PC-3 (cell line): ENCODE measurements at regions not wholly inside any gene's neighbourhood (a gene's known extent, or its start where the extent isn't known, plus 50 kb on each side); places are given as distances from the start of the nearest gene placed in this dataset.

Source experiments
- ATAC-seq: fragments of 200-7000 bp; cut with Tn5 transposase; 2 replicates; pipeline ENCODE4 v1.9.1; 2020; ENCODE audit warnings: mild to moderate bottlenecking, moderate library complexity
- BruUV-seq: library from RNA; stranded (reverse); fragments of 400-500 nt; replicated peaks from 2 replicates; lab custom pipeline; 2021; lab: Mats Ljungman, UMichigan
- CTCF ChIA-PET: fragments of 300-600 bp; sonication (Branson Sonifier 250); formaldehyde crosslinking; loops from one replicate; lab custom pipeline; 2022; ENCODE audit warnings: antibody characterized with exemption; lab: Charles Lee
- POLR2A ChIA-PET: fragments of 300-600 bp; sonication (Branson Sonifier 250); formaldehyde crosslinking; loops from one replicate; lab custom pipeline; 2022; ENCODE audit warnings: antibody characterized with exemption; ENCODE audit not compliant: unreplicated experiment; lab: Charles Lee
- DNase-seq: peaks from one replicate; pipeline ENCODE4 v3.0.0-alpha.2; 2015
- H2AFZ ChIP-seq: fragments of 300-600 bp; sonication (generic); 2 replicates; pipeline ENCODE4 v1.6.0; 2016; ENCODE audit warnings: antibody characterized with exemption, low read length
- H3F3A ChIP-seq: fragments of 300-600 bp; sonication (generic); one replicate; pipeline ENCODE4 v1.6.0; 2017; ENCODE audit warnings: antibody characterized with exemption, low read length, control low read depth, mild to moderate bottlenecking; ENCODE audit not compliant: unreplicated experiment
- H3K27ac ChIP-seq: fragments of 300-600 bp; sonication (generic); 2 replicates; pipeline ENCODE4 v1.5.1; 2016; ENCODE audit warnings: mild to moderate bottlenecking, low read length
- H3K27me3 ChIP-seq: fragments of 300-600 bp; sonication (generic); 2 replicates; pipeline ENCODE4 v1.6.1; 2016; ENCODE audit warnings: low read length, mixed read lengths
- H3K36me3 ChIP-seq: fragments of 300-600 bp; sonication (generic); 2 replicates; pipeline ENCODE4 v1.6.1; 2016; ENCODE audit warnings: low read depth, mixed run types, low read length, mixed read lengths
- H3K4me1 ChIP-seq: fragments of 300-600 bp; sonication (generic); 2 replicates; pipeline ENCODE4 v1.5.1; 2016; ENCODE audit warnings: low read length; ENCODE audit not compliant: insufficient read depth
- H3K4me2 ChIP-seq: fragments of 300-600 bp; sonication (generic); 2 replicates; pipeline ENCODE4 v1.6.0; 2016; ENCODE audit warnings: low read length
- H3K4me3 ChIP-seq: fragments of 300-600 bp; sonication (generic); 2 replicates; pipeline ENCODE4 v1.5.1; 2016; ENCODE audit warnings: mild to moderate bottlenecking, low read length, mixed read lengths
- H3K79me2 ChIP-seq: fragments of 300-600 bp; sonication (generic); 2 replicates; pipeline ENCODE4 v1.6.1; 2017; ENCODE audit warnings: low read length, mixed read lengths
- H3K9ac ChIP-seq: fragments of 300-600 bp; sonication (generic); 2 replicates; pipeline ENCODE4 v1.6.0; 2016; ENCODE audit warnings: mild to moderate bottlenecking, low read length
- H3K9me2 ChIP-seq: fragments of 300-600 bp; sonication (generic); replicated peaks from 2 replicates; pipeline ENCODE4 v1.6.1; 2016; ENCODE audit warnings: mixed run types, low read length, mixed read lengths
- H3K9me3 ChIP-seq: fragments of 300-600 bp; sonication (generic); 2 replicates; pipeline ENCODE4 v1.6.1; 2016; ENCODE audit warnings: low read length, mixed read lengths
- H4K20me1 ChIP-seq: fragments of 300-600 bp; sonication (generic); 2 replicates; pipeline ENCODE4 v1.6.1; 2016; ENCODE audit warnings: low read length, mixed read lengths
- EZH2 ChIP-seq: fragments of 300-600 bp; sonication (generic); IDR thresholded peaks from one replicate; pipeline ENCODE4 v1.6.1; 2017; ENCODE audit warnings: antibody characterized with exemption, mild to moderate bottlenecking, low read length; ENCODE audit not compliant: unreplicated experiment
- EZH2phosphoT487 ChIP-seq: fragments of 300-600 bp; sonication (generic); IDR thresholded peaks from 2 replicates; pipeline ENCODE4 v1.6.1; 2018; ENCODE audit warnings: mild to moderate bottlenecking, antibody characterized with exemption, low read length, borderline replicate concordance
- intact Hi-C: fragments of 100-400 bp; cut with micrococcal nuclease; formaldehyde crosslinking; loops from 2 replicates; pipeline ENCODE4 v1.9.0; 2023
- TF ChIP-seq, protein P1 (sequence below): fragments of 300-600 bp; sonication (generic); conservative IDR thresholded peaks from 2 replicates; pipeline ENCODE4 v1.5.1; 2017; ENCODE audit warnings: antibody characterized with exemption, low read depth, mild to moderate bottlenecking, low read length

DNA sequence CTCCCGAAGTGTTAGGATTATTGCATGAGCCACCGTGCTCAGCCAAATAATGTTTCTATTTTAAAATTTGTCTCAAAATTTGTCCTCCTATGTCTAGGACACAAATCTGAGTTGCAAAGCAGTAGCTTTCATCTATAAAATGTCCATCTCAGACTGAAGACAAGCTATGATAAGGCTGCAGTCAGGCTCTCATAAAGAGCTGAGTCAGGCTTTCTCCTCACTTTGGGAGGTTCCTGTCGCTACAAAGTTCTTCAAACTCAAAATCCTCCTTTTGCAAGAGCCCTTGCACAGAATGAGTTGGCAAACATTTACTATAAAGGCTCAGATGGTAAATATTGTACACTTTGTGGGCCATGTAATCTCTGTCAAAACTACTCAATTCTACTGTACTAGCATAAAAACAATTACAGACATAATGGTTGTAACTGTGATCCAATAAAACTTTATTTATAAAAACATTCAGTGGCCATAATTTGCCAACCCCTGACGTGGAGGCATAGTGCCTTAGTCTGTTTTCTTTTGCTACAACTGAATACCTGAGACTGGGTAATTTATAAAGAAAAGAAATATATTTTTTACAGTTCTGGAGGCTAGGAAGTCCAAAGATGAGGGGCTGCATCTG is 154.9 kb upstream of the SATB2 start:
- H4K20me1 ChIP-seq, result no peaks in the 10 kb centered on the region
- BruUV-seq, result no TSS peak
- no peak overlapping the region for H3K27ac ChIP-seq
- H3K9ac ChIP-seq, result no peak overlapping the region
- H3K79me2 ChIP-seq, result no peaks in the 10 kb centered on the region
- TF ChIP-seq EZH2phosphoT487 (no peak), EZH2 (no peak)
- TF ChIP-seq, protein P1, sequence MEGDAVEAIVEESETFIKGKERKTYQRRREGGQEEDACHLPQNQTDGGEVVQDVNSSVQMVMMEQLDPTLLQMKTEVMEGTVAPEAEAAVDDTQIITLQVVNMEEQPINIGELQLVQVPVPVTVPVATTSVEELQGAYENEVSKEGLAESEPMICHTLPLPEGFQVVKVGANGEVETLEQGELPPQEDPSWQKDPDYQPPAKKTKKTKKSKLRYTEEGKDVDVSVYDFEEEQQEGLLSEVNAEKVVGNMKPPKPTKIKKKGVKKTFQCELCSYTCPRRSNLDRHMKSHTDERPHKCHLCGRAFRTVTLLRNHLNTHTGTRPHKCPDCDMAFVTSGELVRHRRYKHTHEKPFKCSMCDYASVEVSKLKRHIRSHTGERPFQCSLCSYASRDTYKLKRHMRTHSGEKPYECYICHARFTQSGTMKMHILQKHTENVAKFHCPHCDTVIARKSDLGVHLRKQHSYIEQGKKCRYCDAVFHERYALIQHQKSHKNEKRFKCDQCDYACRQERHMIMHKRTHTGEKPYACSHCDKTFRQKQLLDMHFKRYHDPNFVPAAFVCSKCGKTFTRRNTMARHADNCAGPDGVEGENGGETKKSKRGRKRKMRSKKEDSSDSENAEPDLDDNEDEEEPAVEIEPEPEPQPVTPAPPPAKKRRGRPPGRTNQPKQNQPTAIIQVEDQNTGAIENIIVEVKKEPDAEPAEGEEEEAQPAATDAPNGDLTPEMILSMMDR, result no peak
- no peaks in the 10 kb centered on the region for H3K9me3 ChIP-seq
- no peaks in the 10 kb centered on the region for H3K4me1 ChIP-seq
- ChIA-PET CTCF (no interaction called here), POLR2A (no interaction called here)
- H3K4me2 ChIP-seq, result no peak overlapping the region
- H3K27me3 ChIP-seq, result peaks cover 19% of the 10 kb centered on the region; the same call in 1 of the 2 replicates
- no peak overlapping the region for H2AFZ ChIP-seq
- H3K36me3 ChIP-seq, result no peaks in the 10 kb centered on the region
- H3F3A ChIP-seq, result no peaks in the 10 kb centered on the region
- intact Hi-C loops, result no loop called here
- no peak for ATAC-seq
- H3K9me2 ChIP-seq, result no peaks in the 10 kb centered on the region
- H3K4me3 ChIP-seq, result no peak overlapping the region
- DNase-seq, result no peak

DNA sequence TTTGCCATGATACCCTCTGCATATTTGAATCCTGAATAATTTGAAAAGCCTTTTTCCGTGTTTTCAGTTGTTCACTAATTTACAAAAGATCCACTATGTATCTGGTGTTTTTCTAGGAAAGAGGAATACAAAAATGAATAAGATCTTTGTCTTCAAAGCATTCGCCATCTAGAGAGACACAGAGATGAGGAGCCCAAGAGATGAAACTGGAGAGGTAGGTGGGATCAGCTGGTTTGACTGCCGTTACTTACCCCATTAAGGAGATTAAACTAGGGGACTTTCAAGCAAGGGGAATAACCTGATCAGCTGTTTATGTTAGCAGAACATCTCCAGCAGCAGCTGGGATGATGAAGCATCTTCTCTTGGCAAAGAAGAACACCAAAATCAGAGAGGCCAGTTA is 150.2 kb upstream of the SATB2 start:
- no peak overlapping the region for H3K4me3 ChIP-seq
- intact Hi-C loops, result loop anchor here (10.0 kb wide), 1 partner anchor 257 kb away; no protein-coding TSS in a partner anchor
- H3K4me2 ChIP-seq, result no peak overlapping the region
- no peaks in the 10 kb centered on the region for H3F3A ChIP-seq
- no peaks in the 10 kb centered on the region for H3K36me3 ChIP-seq
- no TSS peak for BruUV-seq
- no peak for ATAC-seq
- no peak for TF ChIP-seq EZH2
- no peak for TF ChIP-seq EZH2phosphoT487
- H3K4me1 ChIP-seq, result no peaks in the 10 kb centered on the region
- no peaks in the 10 kb centered on the region for H4K20me1 ChIP-seq
- H3K9me2 ChIP-seq, result no peaks in the 10 kb centered on the region
- ChIA-PET POLR2A (no interaction called here), CTCF (no interaction called here)
- H2AFZ ChIP-seq, result no peak overlapping the region
- no peak overlapping the region for H3K9ac ChIP-seq
- no peaks in the 10 kb centered on the region for H3K9me3 ChIP-seq
- H3K79me2 ChIP-seq, result no peaks in the 10 kb centered on the region
- H3K27ac ChIP-seq, result no peak overlapping the region
- no peak for DNase-seq
- peaks cover 44% of the 10 kb centered on the region for H3K27me3 ChIP-seq

DNA sequence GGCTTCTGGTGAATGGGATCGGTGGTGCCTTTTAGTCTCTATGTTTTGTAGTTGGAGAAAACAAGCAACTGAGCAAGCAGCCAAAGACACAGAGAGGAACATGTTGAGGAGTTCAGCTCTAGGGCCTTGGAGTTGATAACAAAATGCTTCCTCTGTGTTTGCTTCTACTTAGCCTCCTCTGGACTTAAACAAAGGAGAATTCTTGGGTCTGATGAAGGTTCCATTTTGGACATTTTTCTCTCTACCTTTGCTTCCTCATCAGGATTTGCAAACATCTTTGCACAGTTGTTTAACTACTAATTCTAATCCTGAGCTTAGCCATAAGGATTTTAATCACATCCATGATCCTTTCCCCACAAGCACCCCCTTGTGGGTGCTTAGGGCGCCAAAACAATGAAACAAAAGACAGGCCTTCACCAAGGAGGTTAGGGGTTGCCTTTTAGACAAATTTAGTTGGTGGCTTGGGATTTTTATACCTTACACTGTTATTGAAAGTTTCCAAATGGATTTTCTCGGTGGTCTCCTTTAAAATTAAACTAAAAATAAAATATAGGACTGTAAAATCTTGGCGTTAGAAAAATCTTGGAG is 148.5 kb upstream of the SATB2 start:
- ChIA-PET POLR2A (no interaction called here), CTCF (no interaction called here)
- peaks cover 60% of the 10 kb centered on the region for H3K27me3 ChIP-seq
- H3K79me2 ChIP-seq, result no peaks in the 10 kb centered on the region
- no peaks in the 10 kb centered on the region for H3K36me3 ChIP-seq
- peak; percentile 13 for DNase-seq
- no peak overlapping the region for H3K27ac ChIP-seq
- H3K9ac ChIP-seq, result no peak overlapping the region
- H3K4me3 ChIP-seq, result no peak overlapping the region
- no peak overlapping the region for H3K4me2 ChIP-seq
- no peaks in the 10 kb centered on the region for H3F3A ChIP-seq
- no TSS peak for BruUV-seq
- no peaks in the 10 kb centered on the region for H3K9me3 ChIP-seq
- H3K9me2 ChIP-seq, result no peaks in the 10 kb centered on the region
- H3K4me1 ChIP-seq, result no peaks in the 10 kb centered on the region
- TF ChIP-seq, protein P1, result peak; percentile 44; the same call in 1 of the 2 replicates
- no peak for TF ChIP-seq EZH2phosphoT487
- no peak for TF ChIP-seq EZH2
- no peak overlapping the region for H2AFZ ChIP-seq
- no peak for ATAC-seq
- intact Hi-C loops, result loop anchor here (10.0 kb wide), 1 partner anchor 259 kb away; no protein-coding TSS in a partner anchor
- no peaks in the 10 kb centered on the region for H4K20me1 ChIP-seq
